Esophagus mucosa (tissue), 1 donor: ENCODE measurements at regions not wholly inside any gene's neighbourhood (a gene's known extent, or its start where the extent isn't known, plus 50 kb on each side); places are given as distances from the start of the nearest gene placed in this dataset.
A peak's percentile ranks its signal among the peaks of the same experiment; 100 is the strongest.
"Not testable (repeated sequence)": the region's sequence is repeated elsewhere in the genome, so short reads cannot be mapped to it uniquely, and the experiment has no call there.

Experiments used
- ATAC-seq: fragments of 200-7000 bp; cut with Tn5 transposase; one replicate; pipeline ENCODE4 v1.9.1; 2020
- donor health status: DM: yes; HTN: yes; CAD: no.

- ATAC-seq: no peak
These were observed 54.1 kb upstream of the SHLD1 start for GRCh38 chr20:5696011-5696559.

GRCh38 chr20:5691918-5692618 is 58.1 kb upstream of the SHLD1 start:
- peak; percentile 50 for ATAC-seq

- ATAC-seq: no peak
These were observed 60.7 kb upstream of the SHLD1 start for GRCh38 chr20:5689463-5689862.

GRCh38 chr20:5688431-5688972 is 61.7 kb upstream of the SHLD1 start:
- ATAC-seq: peak; percentile 33

- no peak for ATAC-seq
These were observed 62.3 kb upstream of the SHLD1 start for GRCh38 chr20:5687884-5688283.

GRCh38 chr20:5686384-5687105 is 63.7 kb upstream of the SHLD1 start:
- ATAC-seq: no peak

GRCh38 chr20:5682556-5682955 is 67.6 kb upstream of the SHLD1 start:
- not testable (repeated sequence) for ATAC-seq

GRCh38 chr20:5680192-5680591 is 69.4 kb upstream of the GPCPD1 start:
- no peak for ATAC-seq

GRCh38 chr20:5678777-5679176 is 68.0 kb upstream of the GPCPD1 start:
- ATAC-seq: no peak

- not testable (repeated sequence) for ATAC-seq
These were observed 67.1 kb upstream of the GPCPD1 start for GRCh38 chr20:5677944-5678343.

- no peak for ATAC-seq
These were observed 66.6 kb upstream of the GPCPD1 start for GRCh38 chr20:5677389-5677788.

GRCh38 chr20:5675103-5676091 is 64.6 kb upstream of the GPCPD1 start:
- no peak for ATAC-seq

GRCh38 chr20:5674176-5674660 is 63.4 kb upstream of the GPCPD1 start:
- ATAC-seq: peak; percentile 84

- ATAC-seq: no peak
These were observed 60.1 kb upstream of the GPCPD1 start for GRCh38 chr20:5670874-5671273.

GRCh38 chr20:5670036-5670536 is 59.3 kb upstream of the GPCPD1 start:
- no peak for ATAC-seq

- ATAC-seq: peak; percentile 95
These were observed 57.7 kb upstream of the GPCPD1 start for GRCh38 chr20:5668529-5668868.

- no peak for ATAC-seq
These were observed 57.1 kb upstream of the GPCPD1 start for GRCh38 chr20:5667705-5668528.

GRCh38 chr20:5665417-5665816 is 54.6 kb upstream of the GPCPD1 start:
- ATAC-seq: no peak

- ATAC-seq: no peak
These were observed 52.6 kb upstream of the GPCPD1 start for GRCh38 chr20:5663396-5663795.

GRCh38 chr20:5662769-5663168 is 52.0 kb upstream of the GPCPD1 start:
- no peak for ATAC-seq

- not testable (repeated sequence) for ATAC-seq
These were observed 50.0 kb upstream of the GPCPD1 start for GRCh38 chr20:5660756-5661155.
